Liver (tissue), 8 donors: ENCODE measurements at regions not wholly inside any gene's neighbourhood (a gene's known extent, or its start where the extent isn't known, plus 50 kb on each side); places are given as distances from the start of the nearest gene placed in this dataset.

Experiments
- DNase-seq: peaks from one replicate; pipeline ENCODE4 v3.0.0-alpha.2; 2017; ENCODE audit warnings: low spot score
- H3K27ac ChIP-seq, 2 donors: one replicate each; pipeline ENCODE4 v1.7.0; 2013; ENCODE audit warnings: inconsistent platforms in 2 of 2, low read length in 2 of 2, control low read depth in 1 of 2, low read depth in 1 of 2, mild to moderate bottlenecking in 1 of 2
- H3K27me3 ChIP-seq, 4 donors: one replicate each; pipeline versions ENCODE4 v1.6.1 to v1.7.0; 2013; ENCODE audit warnings: low read length in 3 of 4, inconsistent platforms in 1 of 4, mild to moderate bottlenecking in 1 of 4, moderate library complexity in 1 of 4; ENCODE audit not compliant: control insufficient read depth in 4 of 4, insufficient read depth in 4 of 4
- H3K36me3 ChIP-seq, 4 donors: one replicate each; pipeline versions ENCODE4 v1.6.1 to v1.7.0; 2013; ENCODE audit warnings: low read length in 3 of 4, mild to moderate bottlenecking in 3 of 4, low read depth in 1 of 4, moderate library complexity in 1 of 4; ENCODE audit not compliant: control insufficient read depth in 4 of 4, insufficient read depth in 3 of 4
- H3K4me1 ChIP-seq, 4 donors: one replicate each; pipeline versions ENCODE4 v1.6.1 to v1.7.0; 2013; ENCODE audit warnings: low read length in 3 of 4, mild to moderate bottlenecking in 3 of 4, moderate library complexity in 1 of 4; ENCODE audit not compliant: control insufficient read depth in 4 of 4, insufficient read depth in 4 of 4
- H3K4me3 ChIP-seq, 3 donors: one replicate each; pipeline versions ENCODE4 v1.6.1 to v1.7.0; 2013; ENCODE audit warnings: low read length in 3 of 3, control low read depth in 1 of 3, low read depth in 1 of 3, mild to moderate bottlenecking in 1 of 3
- H3K9ac ChIP-seq, 2 donors: one replicate each; pipeline ENCODE4 v1.7.0; 2013; ENCODE audit warnings: low read length in 2 of 2, mild to moderate bottlenecking in 2 of 2, moderate library complexity in 2 of 2, control low read depth in 1 of 2, low read depth in 1 of 2
- H3K9me3 ChIP-seq, 4 donors: one replicate each; pipeline versions ENCODE4 v1.6.1 to v1.7.0; 2013; ENCODE audit warnings: low read length in 3 of 4; ENCODE audit not compliant: control insufficient read depth in 4 of 4
- ATF3 ChIP-seq: IDR thresholded peaks from 2 replicates; pipeline ENCODE4 v1.6.1; 2016; ENCODE audit warnings: antibody characterized with exemption
- CTCF ChIP-seq: fragments of 150-350 bp; IDR thresholded peaks from 2 replicates; pipeline ENCODE4 v1.5.1; 2017; ENCODE audit warnings: improper control_type of control experiment, low read depth, low read length; ENCODE audit not compliant: missing input control
- EGR1 ChIP-seq, 2 donors: IDR thresholded peaks; 2 replicates each; pipeline ENCODE4 v1.6.1; 2016 to 2018; ENCODE audit warnings: antibody characterized with exemption in 2 of 2, low read depth in 2 of 2
- FOXA1 ChIP-seq: IDR thresholded peaks from 2 replicates; pipeline ENCODE4 v1.6.1; 2016; ENCODE audit warnings: antibody characterized with exemption
- GABPA ChIP-seq, 2 donors: IDR thresholded peaks in 1 of 2; conservative IDR thresholded peaks in 1 of 2; 2 replicates each; pipeline ENCODE4 v1.6.1; 2016; ENCODE audit warnings: antibody characterized with exemption in 2 of 2, mild to moderate bottlenecking in 1 of 2, moderate library complexity in 1 of 2
- HNF4A ChIP-seq, 2 donors: conservative IDR thresholded peaks; 2 replicates each; pipeline ENCODE4 v1.6.1; 2016; ENCODE audit warnings: antibody characterized with exemption in 2 of 2, mild to moderate bottlenecking in 2 of 2
- HNF4G ChIP-seq: IDR thresholded peaks from 2 replicates; pipeline ENCODE4 v1.6.1; 2016; ENCODE audit warnings: antibody characterized with exemption
- JUND ChIP-seq, 2 donors: IDR thresholded peaks; 2 replicates each; pipeline ENCODE4 v1.6.1; 2016; ENCODE audit warnings: antibody characterized with exemption in 2 of 2
- MAX ChIP-seq: IDR thresholded peaks from 2 replicates; pipeline ENCODE4 v1.6.1; 2016; ENCODE audit warnings: antibody characterized with exemption
- NR2F2 ChIP-seq: IDR thresholded peaks from 2 replicates; pipeline ENCODE4 v1.6.1; 2016; ENCODE audit warnings: antibody characterized with exemption
- RAD21 ChIP-seq, 2 donors: IDR thresholded peaks; 2 replicates each; pipeline ENCODE4 v1.6.1; 2016; ENCODE audit warnings: antibody characterized with exemption in 2 of 2, mild to moderate bottlenecking in 2 of 2
- REST ChIP-seq: IDR thresholded peaks from 2 replicates; pipeline ENCODE4 v1.6.1; 2016; ENCODE audit warnings: antibody characterized with exemption, mild to moderate bottlenecking
- RXRA ChIP-seq, 2 donors: IDR thresholded peaks; 2 replicates each; pipeline ENCODE4 v1.6.1; 2017 to 2018; ENCODE audit warnings: antibody characterized with exemption in 2 of 2, mild to moderate bottlenecking in 1 of 2
- SP1 ChIP-seq: IDR thresholded peaks from 2 replicates; pipeline ENCODE4 v1.6.1; 2018; ENCODE audit warnings: antibody characterized with exemption, mild to moderate bottlenecking
- TAF1 ChIP-seq: conservative IDR thresholded peaks from 2 replicates; pipeline ENCODE4 v1.6.1; 2016; ENCODE audit warnings: antibody characterized with exemption, mild to moderate bottlenecking
- YY1 ChIP-seq: IDR thresholded peaks from 2 replicates; pipeline ENCODE4 v1.6.1; 2016; ENCODE audit warnings: antibody characterized with exemption, mild to moderate bottlenecking
- ZBTB33 ChIP-seq: IDR thresholded peaks from 2 replicates; pipeline ENCODE4 v1.6.1; 2016; ENCODE audit warnings: antibody characterized with exemption
- WGBS: extraction: QIAGEN DNeasy Blood & Tissue Kit; methylation state at CpG from one replicate; pipeline ENCODE4 v1.1.7; 2013; 5-methylcytosine and 5-hydroxymethylcytosine counted together
- donor health status: healthy.
- donor health status: healthy.
- donor health status: healthy.
- donor health status: healthy.
- donor health status: healthy.

- no peak for TF ChIP-seq HNF4A (conservative IDR thresholded peaks at IDR 0.05)
- TF ChIP-seq SP1 = no peak
- TF ChIP-seq TAF1 = no peak
- no peak for TF ChIP-seq JUND (IDR thresholded peaks at IDR 0.05)
- TF ChIP-seq RAD21 (IDR thresholded peaks at IDR 0.05) = no peak
- Histone ChIP-seq H3K4me3 (no peak overlapping the region), H3K27me3 (no peaks in the 10 kb centered on the region), H3K9me3 (no peaks in the 10 kb centered on the region), H3K27ac (no peak overlapping the region), H3K4me1 (no peaks in the 10 kb centered on the region), H3K9ac (no peak overlapping the region), H3K36me3 (no peaks in the 10 kb centered on the region)
- DNase-seq = no peak
- WGBS = 83% methylated on average over 5 of the region's 5 CpGs
These were observed 126.6 kb upstream of the TYRP1 start for GRCh38 chr9:12566404-12567090.

- WGBS = 77% methylated on average over 3 of the region's 3 CpGs
- Histone ChIP-seq H3K27me3 (peaks cover 0 to 2% (median 0%) of the 10 kb centered on the region in 4 donors), H3K36me3 (no peaks in the 10 kb centered on the region), H3K9ac (no peak overlapping the region), H3K27ac (no peak overlapping the region), H3K4me3 (no peak overlapping the region), H3K4me1 (no peaks in the 10 kb centered on the region), H3K9me3 (no peaks in the 10 kb centered on the region)
- no peak for DNase-seq
- TF ChIP-seq CTCF (no peak), ATF3 (no peak), MAX (no peak), RXRA (IDR thresholded peaks at IDR 0.05) (no peak), ZBTB33 (no peak), SP1 (no peak), NR2F2 (no peak), HNF4G (no peak), FOXA1 (no peak), JUND (IDR thresholded peaks at IDR 0.05) (no peak), TAF1 (no peak), YY1 (no peak), REST (no peak), HNF4A (conservative IDR thresholded peaks at IDR 0.05) (no peak), EGR1 (IDR thresholded peaks at IDR 0.05; ENCODE audit: low read depth in 2 of 2) (no peak), RAD21 (IDR thresholded peaks at IDR 0.05) (no peak), GABPA (IDR thresholded peaks at IDR 0.05 in 1 of 2, conservative IDR thresholded peaks at IDR 0.05 in 1 of 2) (no peak)
These were observed 108.3 kb upstream of the TYRP1 start for GRCh38 chr9:12584656-12585522.
